Upper lobe of left lung (tissue), 6 donors: ENCODE measurements at regions not wholly inside any gene's neighbourhood (a gene's known extent, or its start where the extent isn't known, plus 50 kb on each side); places are given as distances from the start of the nearest gene placed in this dataset.

Source experiments
- ATAC-seq, 2 donors: fragments of 200-7000 bp; cut with Tn5 transposase; one replicate each; pipeline ENCODE4 v1.9.1; 2022; ENCODE audit warnings: mild to moderate bottlenecking in 2 of 2, moderate library complexity in 2 of 2; ENCODE audit not compliant: low FRiP score in 2 of 2
- DNase-seq, 2 donors: peaks; one replicate each; pipeline ENCODE4 v3.0.0-alpha.2; 2019 to 2020
- H3K27ac ChIP-seq, 4 donors: fragments of 200-600 bp; sonication (generic); one replicate each; pipeline ENCODE4 v1.5.1; 2016 to 2019
- H3K27me3 ChIP-seq, 4 donors: fragments of 200-600 bp; sonication (generic); one replicate each; pipeline ENCODE4 v1.5.1; 2017 to 2019
- H3K36me3 ChIP-seq, 4 donors: fragments of 200-600 bp; sonication (generic); one replicate each; pipeline ENCODE4 v1.5.1; 2016 to 2019
- H3K4me1 ChIP-seq, 4 donors: fragments of 200-600 bp; sonication (generic); one replicate each; pipeline ENCODE4 v1.5.1; 2018 to 2019
- H3K4me3 ChIP-seq, 4 donors: fragments of 200-600 bp; sonication (generic); one replicate each; pipeline ENCODE4 v1.5.1; 2017 to 2019; ENCODE audit warnings: mild to moderate bottlenecking in 2 of 4, moderate library complexity in 1 of 4
- H3K9me3 ChIP-seq, 4 donors: fragments of 200-600 bp; sonication (generic); one replicate each; pipeline ENCODE4 v1.5.1; 2018 to 2019
- CTCF ChIP-seq, 6 experiments: fragments of 450-650 bp in 4 of 6; fragments of 200-600 bp in 2 of 6; sonication (generic) in 2 of 6; IDR thresholded peaks; one replicate each; pipeline ENCODE4 v1.5.1; 2016 to 2019; ENCODE audit warnings: antibody characterized with exemption in 6 of 6
- EP300 ChIP-seq, 4 donors: sonication (generic); formaldehyde crosslinking; IDR thresholded peaks; one replicate each; pipeline ENCODE4 v1.5.1; 2017; ENCODE audit warnings: antibody characterized with exemption in 4 of 4, control low read depth in 2 of 4
- POLR2A ChIP-seq, 4 donors: fragments of 450-650 bp; IDR thresholded peaks; one replicate each; pipeline ENCODE4 v1.5.1; 2016 to 2017; ENCODE audit warnings: antibody characterized with exemption in 4 of 4, mild to moderate bottlenecking in 2 of 4
- POLR2AphosphoS5 ChIP-seq, 2 donors: sonication (generic); formaldehyde crosslinking; IDR thresholded peaks; one replicate each; pipeline ENCODE4 v1.5.1; 2017; ENCODE audit warnings: antibody characterized with exemption in 2 of 2
- WGBS, 2 donors: methylation state at CpG; one replicate each; pipeline ENCODE4 v1.1.5; 2017 to 2018; 5-methylcytosine and 5-hydroxymethylcytosine counted together
- donor health status: DM: no; HTN: no; CAD: no; lungs with moderate emphysema.
- donor health status: DM: no; HTN: yes; CAD: no; lungs with severe emphysema.

- TF ChIP-seq CTCF (IDR thresholded peaks at IDR 0.05) (no peak), POLR2A (IDR thresholded peaks at IDR 0.05) (no peak), EP300 (IDR thresholded peaks at IDR 0.05) (no peak)
- no peak for DNase-seq
- Histone ChIP-seq H3K27ac (no peak overlapping the region), H3K4me1 (no peaks in the 10 kb centered on the region), H3K27me3 (no peaks in the 10 kb centered on the region), H3K9me3 (no peaks in the 10 kb centered on the region), H3K36me3 (no peaks in the 10 kb centered on the region), H3K4me3 (no peak overlapping the region)
- peak in 1 of 2 donors; percentile 78 for ATAC-seq
- 65 to 74% methylated on average over 4 of the region's 4 CpGs for WGBS, 2 donors
Observed at GRCh38 chr7:20508109-20508508, 107.4 kb upstream of the ABCB5 start.

GRCh38 chr7:20509892-20510572 is 105.4 kb upstream of the ABCB5 start:
- no peaks in the 10 kb centered on the region for H3K9me3 ChIP-seq
- H3K4me1 ChIP-seq, result no peaks in the 10 kb centered on the region
- 60 to 61% methylated on average over 4 of the region's 4 CpGs for WGBS, 2 donors
- H3K4me3 ChIP-seq, result no peak overlapping the region
- DNase-seq (no peak), ATAC-seq (no peak)
- H3K27me3 ChIP-seq, result no peaks in the 10 kb centered on the region
- TF ChIP-seq CTCF (IDR thresholded peaks at IDR 0.05), result no peak
- no peak for TF ChIP-seq POLR2AphosphoS5 (IDR thresholded peaks at IDR 0.05)
- TF ChIP-seq EP300 (IDR thresholded peaks at IDR 0.05), result no peak
- no peak for TF ChIP-seq POLR2A (IDR thresholded peaks at IDR 0.05)
- H3K36me3 ChIP-seq, result no peaks in the 10 kb centered on the region
- no peak overlapping the region for H3K27ac ChIP-seq

GRCh38 chr7:20510573-20510900 is 104.9 kb upstream of the ABCB5 start:
- no peak overlapping the region for H3K4me3 ChIP-seq
- H3K9me3 ChIP-seq, result no peaks in the 10 kb centered on the region
- H3K27ac ChIP-seq, result no peak overlapping the region
- DNase-seq (no peak), ATAC-seq (no peak)
- no peaks in the 10 kb centered on the region for H3K27me3 ChIP-seq
- no peaks in the 10 kb centered on the region for H3K36me3 ChIP-seq
- no peak for TF ChIP-seq CTCF (IDR thresholded peaks at IDR 0.05)
- TF ChIP-seq POLR2AphosphoS5 (IDR thresholded peaks at IDR 0.05), result no peak
- TF ChIP-seq POLR2A (IDR thresholded peaks at IDR 0.05), result no peak
- TF ChIP-seq EP300 (IDR thresholded peaks at IDR 0.05), result no peak
- H3K4me1 ChIP-seq, result no peaks in the 10 kb centered on the region
- 73 to 78% methylated on average over 3 of the region's 3 CpGs for WGBS, 2 donors

- no peak overlapping the region for H3K27ac ChIP-seq
- TF ChIP-seq EP300 (IDR thresholded peaks at IDR 0.05) (no peak), CTCF (IDR thresholded peaks at IDR 0.05) (no peak), POLR2AphosphoS5 (IDR thresholded peaks at IDR 0.05) (no peak), POLR2A (IDR thresholded peaks at IDR 0.05) (no peak)
- 60% methylated on average over 2 of the region's 2 CpGs for WGBS, 2 donors
- H3K36me3 ChIP-seq, result no peaks in the 10 kb centered on the region
- H3K4me1 ChIP-seq, result no peaks in the 10 kb centered on the region
- DNase-seq (no peak), ATAC-seq (no peak)
- no peaks in the 10 kb centered on the region for H3K27me3 ChIP-seq
- no peak overlapping the region for H3K4me3 ChIP-seq
- no peaks in the 10 kb centered on the region for H3K9me3 ChIP-seq
Observed at GRCh38 chr7:20513341-20513740, 102.1 kb upstream of the ABCB5 start.

- Histone ChIP-seq H3K27me3 (no peaks in the 10 kb centered on the region), H3K27ac (no peak overlapping the region), H3K4me1 (no peaks in the 10 kb centered on the region), H3K9me3 (no peaks in the 10 kb centered on the region), H3K36me3 (no peaks in the 10 kb centered on the region), H3K4me3 (no peak overlapping the region)
- DNase-seq (no peak), ATAC-seq (no peak)
- TF ChIP-seq EP300 (IDR thresholded peaks at IDR 0.05) (no peak), POLR2A (IDR thresholded peaks at IDR 0.05) (no peak), CTCF (IDR thresholded peaks at IDR 0.05) (no peak), POLR2AphosphoS5 (IDR thresholded peaks at IDR 0.05) (no peak)
Observed at GRCh38 chr7:20513897-20514296, 101.6 kb upstream of the ABCB5 start.
